Spleen (tissue), 7 donors: ENCODE measurements at regions not wholly inside any gene's neighbourhood (a gene's known extent, or its start where the extent isn't known, plus 50 kb on each side); places are given as distances from the start of the nearest gene placed in this dataset.

Source experiments
- POLR2A ChIP-seq, 3 donors: fragments of 450-650 bp; IDR thresholded peaks; one replicate each; pipeline ENCODE4 v1.5.1; 2017; ENCODE audit warnings: antibody characterized with exemption in 3 of 3, mild to moderate bottlenecking in 1 of 3
- POLR2AphosphoS5 ChIP-seq, 3 donors: sonication (generic); formaldehyde crosslinking; IDR thresholded peaks; one replicate each; pipeline ENCODE4 v1.5.1; 2017; ENCODE audit warnings: antibody characterized with exemption in 3 of 3
- TF ChIP-seq, protein P1 (sequence below), 11 experiments: fragments of 200-600 bp in 7 of 11; fragments of 450-650 bp in 4 of 11; sonication (generic) in 4 of 11; IDR thresholded peaks in 8 of 11; conservative IDR thresholded peaks in 3 of 11; 1 replicate in 7 of 11; 2 replicates in 4 of 11; pipeline versions ENCODE4 v1.4.0 to v1.8.0; 2016 to 2021; ENCODE audit warnings: antibody characterized with exemption in 11 of 11, inconsistent platforms in 4 of 11, mild to moderate bottlenecking in 1 of 11
- donor health status: DM: no; HTN: no; CAD: no; lungs with moderate emphysema.
- donor health status: DM: no; HTN: no; CAD: no.
- donor health status: DM: no; HTN: no; CAD: no.

- TF ChIP-seq, protein P1, sequence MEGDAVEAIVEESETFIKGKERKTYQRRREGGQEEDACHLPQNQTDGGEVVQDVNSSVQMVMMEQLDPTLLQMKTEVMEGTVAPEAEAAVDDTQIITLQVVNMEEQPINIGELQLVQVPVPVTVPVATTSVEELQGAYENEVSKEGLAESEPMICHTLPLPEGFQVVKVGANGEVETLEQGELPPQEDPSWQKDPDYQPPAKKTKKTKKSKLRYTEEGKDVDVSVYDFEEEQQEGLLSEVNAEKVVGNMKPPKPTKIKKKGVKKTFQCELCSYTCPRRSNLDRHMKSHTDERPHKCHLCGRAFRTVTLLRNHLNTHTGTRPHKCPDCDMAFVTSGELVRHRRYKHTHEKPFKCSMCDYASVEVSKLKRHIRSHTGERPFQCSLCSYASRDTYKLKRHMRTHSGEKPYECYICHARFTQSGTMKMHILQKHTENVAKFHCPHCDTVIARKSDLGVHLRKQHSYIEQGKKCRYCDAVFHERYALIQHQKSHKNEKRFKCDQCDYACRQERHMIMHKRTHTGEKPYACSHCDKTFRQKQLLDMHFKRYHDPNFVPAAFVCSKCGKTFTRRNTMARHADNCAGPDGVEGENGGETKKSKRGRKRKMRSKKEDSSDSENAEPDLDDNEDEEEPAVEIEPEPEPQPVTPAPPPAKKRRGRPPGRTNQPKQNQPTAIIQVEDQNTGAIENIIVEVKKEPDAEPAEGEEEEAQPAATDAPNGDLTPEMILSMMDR (IDR thresholded peaks at IDR 0.05 in 8 of 11, conservative IDR thresholded peaks at IDR 0.05 in 3 of 11), result no peak
- no peak for TF ChIP-seq POLR2A (IDR thresholded peaks at IDR 0.05)
- TF ChIP-seq POLR2AphosphoS5 (IDR thresholded peaks at IDR 0.05), result no peak
These were observed 462.8 kb upstream of the ANKRD30A start for GRCh38 chr10:36662571-36662970.
